HepG2 (cell line): ENCODE measurements at regions not wholly inside any gene's neighbourhood (a gene's known extent, or its start where the extent isn't known, plus 50 kb on each side); places are given as distances from the start of the nearest gene placed in this dataset.

Source experiments
- DZIP1 ChIP-seq: sonication (generic); formaldehyde crosslinking; IDR thresholded peaks from 2 replicates; pipeline ENCODE4 v1.5.0; 2020; ENCODE audit warnings: mild to moderate bottlenecking, missing genetic modification reagents
- POLR2A ChIP-seq, 2 experiments: IDR thresholded peaks; 2 replicates each; pipeline ENCODE4 v1.6.1; 2011; ENCODE audit warnings: low read depth in 2 of 2, low read length in 2 of 2, mild to moderate bottlenecking in 1 of 2, moderate library complexity in 1 of 2; ENCODE audit not compliant: insufficient read depth in 1 of 2
- SOX6 ChIP-seq, 2 experiments: fragments of 450-650 bp in 1 of 2; sonication (generic) in 1 of 2; formaldehyde crosslinking in 1 of 2; IDR thresholded peaks; 2 replicates each; pipeline versions ENCODE4 v1.4.0 to v1.6.1; 2017 to 2020; ENCODE audit warnings: antibody characterized with exemption in 1 of 2, mild to moderate bottlenecking in 1 of 2, missing genetic modification reagents in 1 of 2
- ZNF274 ChIP-seq: sonication (generic); formaldehyde crosslinking; IDR thresholded peaks from 2 replicates; pipeline ENCODE4 v1.5.1; 2020; ENCODE audit warnings: mild to moderate bottlenecking, missing genetic modification reagents

GRCh38 chr12:104873374-104873773 is 84.7 kb downstream of the SLC41A2 start:
- no peak for TF ChIP-seq POLR2A (IDR thresholded peaks at IDR 0.05; ENCODE audit: insufficient read depth in 1 of 2, low read depth in 2 of 2, low read length in 2 of 2)
- TF ChIP-seq SOX6 (IDR thresholded peaks at IDR 0.05) = no peak
- TF ChIP-seq SOX6 (CRISPR knock-in tag; IDR thresholded peaks at IDR 0.05) = no peak
- TF ChIP-seq ZNF274 (CRISPR knock-in tag) = no peak
- no peak for TF ChIP-seq DZIP1 (CRISPR knock-in tag)
